Keratinocyte (primary cell): ENCODE measurements at regions not wholly inside any gene's neighbourhood (a gene's known extent, or its start where the extent isn't known, plus 50 kb on each side); places are given as distances from the start of the nearest gene placed in this dataset.

Source experiments
- DNase-seq: peaks from one replicate; pipeline ENCODE4 v3.0.0-alpha.2; 2011; ENCODE audit warnings: low read depth, missing footprints, low spot score
- FAIRE-seq: peaks from 2 replicates; lab custom pipeline; 2011; peaks lifted over from hg19 to GRCh38; lab: Jason Lieb, UNC
- H2AFZ ChIP-seq: 2 replicates; pipeline ENCODE4 v1.6.0; 2012; ENCODE audit warnings: low read length, control low read depth, inconsistent platforms; ENCODE audit not compliant: control insufficient read depth
- H3K27ac ChIP-seq: 2 replicates; pipeline ENCODE4 v1.5.1; 2011; ENCODE audit warnings: low read length; ENCODE audit not compliant: control insufficient read depth, insufficient read depth
- H3K27me3 ChIP-seq: 3 replicates; pipeline ENCODE4 v1.6.0; 2011; ENCODE audit warnings: low read length; ENCODE audit not compliant: control insufficient read depth, insufficient read depth; ENCODE audit errors: extremely low read depth
- H3K36me3 ChIP-seq, 2 experiments: 2 replicates in 1 of 2; 3 replicates in 1 of 2; pipeline ENCODE4 v1.5.1; 2011; ENCODE audit warnings: low read length in 2 of 2, mild to moderate bottlenecking in 1 of 2; ENCODE audit not compliant: control insufficient read depth in 2 of 2, insufficient read depth in 2 of 2; ENCODE audit errors: extremely low read depth in 1 of 2
- H3K4me1 ChIP-seq: 3 replicates; pipeline ENCODE4 v1.5.1; 2011; ENCODE audit warnings: low read length; ENCODE audit not compliant: control insufficient read depth, insufficient read depth; ENCODE audit errors: extremely low read depth
- H3K4me2 ChIP-seq: 3 replicates; pipeline ENCODE4 v1.6.0; 2011; ENCODE audit warnings: low read depth, low read length; ENCODE audit not compliant: control insufficient read depth, insufficient read depth; ENCODE audit errors: extremely low read depth
- H3K4me3 ChIP-seq, 3 experiments: fragments of 200-600 bp in 1 of 3; sonication (generic) in 1 of 3; 2 replicates in 2 of 3; 3 replicates in 1 of 3; pipeline ENCODE4 v1.5.1; 2011 to 2016; ENCODE audit warnings: low read length in 3 of 3, mild to moderate bottlenecking in 3 of 3, control low read depth in 2 of 3, inconsistent platforms in 1 of 3, low read depth in 1 of 3, mixed read lengths in 1 of 3, mixed run types in 1 of 3, moderate library complexity in 1 of 3; ENCODE audit not compliant: control insufficient read depth in 2 of 3, insufficient read depth in 2 of 3; ENCODE audit errors: extremely low read depth in 1 of 3
- H3K79me2 ChIP-seq: 2 replicates; pipeline ENCODE4 v1.6.0; 2012; ENCODE audit warnings: low read length; ENCODE audit not compliant: control insufficient read depth, insufficient read depth
- H3K9ac ChIP-seq: 3 replicates; pipeline ENCODE4 v1.6.0; 2011; ENCODE audit warnings: low read length; ENCODE audit not compliant: control insufficient read depth, insufficient read depth; ENCODE audit errors: extremely low read depth
- H3K9me1 ChIP-seq: 3 replicates; pipeline ENCODE4 v1.6.0; 2011; ENCODE audit warnings: low read length; ENCODE audit not compliant: control insufficient read depth, insufficient read depth; ENCODE audit errors: extremely low read depth
- H3K9me3 ChIP-seq: 2 replicates; pipeline ENCODE4 v1.5.1; 2012; ENCODE audit warnings: low read depth, low read length; ENCODE audit not compliant: control insufficient read depth
- H4K20me1 ChIP-seq: 3 replicates; pipeline ENCODE4 v1.6.0; 2011; ENCODE audit warnings: low read length; ENCODE audit not compliant: control insufficient read depth, insufficient read depth; ENCODE audit errors: extremely low read depth
- EZH2 ChIP-seq: IDR thresholded peaks from one replicate; pipeline ENCODE4 v1.6.1; 2012; ENCODE audit warnings: inconsistent platforms, mild to moderate bottlenecking, low read length, moderate library complexity
- dilution Hi-C: fragments of 300-500 bp; cut with MboI; formaldehyde crosslinking; loops from one replicate; pipeline ENCODE4 v1.7.0; 2020; ENCODE audit warnings: low sequenced_read_pairs; ENCODE audit not compliant: extremely low pct_ligation_motif_present
- TF ChIP-seq, protein P1 (sequence below), 3 experiments: IDR thresholded peaks in 1 of 3; conservative IDR thresholded peaks in 1 of 3; optimal IDR thresholded peaks in 1 of 3; 2 replicates in 2 of 3; 3 replicates in 1 of 3; pipeline versions ENCODE3 to v1.5.1; 2011; ENCODE audit warnings: low read length in 3 of 3, mild to moderate bottlenecking in 3 of 3, moderate library complexity in 2 of 3, control low read depth in 1 of 3, inconsistent platforms in 1 of 3; ENCODE audit not compliant: insufficient read depth in 2 of 3; ENCODE audit errors: extremely low read depth in 1 of 3

DNA sequence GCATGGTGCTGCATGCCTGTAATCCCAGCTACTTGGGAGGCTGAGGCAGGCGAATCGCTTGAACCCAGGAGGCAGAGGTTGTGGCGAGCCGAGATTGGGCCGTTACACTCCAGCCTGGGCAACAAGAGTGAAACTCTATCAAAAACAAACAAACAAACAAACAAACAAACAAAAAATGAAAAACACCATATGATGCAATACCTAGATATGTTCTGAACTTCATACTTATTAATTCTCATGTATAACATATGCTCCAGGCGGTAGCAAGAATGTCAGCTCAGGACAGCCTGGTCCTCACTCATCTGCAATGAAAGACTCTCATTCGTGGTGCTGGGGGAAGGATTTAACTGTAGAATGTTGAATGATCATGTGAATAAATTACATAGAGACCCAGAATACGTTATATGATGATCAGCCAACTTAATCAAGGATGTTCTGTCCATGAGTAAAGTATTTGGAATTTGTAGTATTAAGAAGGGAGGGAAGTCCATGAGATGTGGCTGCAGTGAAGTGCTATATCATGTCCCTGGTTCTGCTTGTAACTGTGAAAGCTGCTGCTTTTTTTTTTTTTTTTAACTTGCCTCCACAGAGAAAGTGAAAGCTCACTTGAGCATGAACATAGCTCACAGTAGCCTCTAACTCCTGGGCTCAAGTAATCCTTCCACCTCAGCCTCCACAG, 206.8 kb downstream of the UQCRFS1 start:
- no peaks in the 10 kb centered on the region for H3K36me3 ChIP-seq
- no peak for DNase-seq
- no peaks in the 10 kb centered on the region for H3K9me1 ChIP-seq
- no peak overlapping the region for H2AFZ ChIP-seq
- H3K27me3 ChIP-seq, result no peaks in the 10 kb centered on the region
- H3K27ac ChIP-seq, result no peak overlapping the region
- H3K9ac ChIP-seq, result no peak overlapping the region
- peaks cover 1% of the 10 kb centered on the region for H3K9me3 ChIP-seq
- H3K79me2 ChIP-seq, result no peaks in the 10 kb centered on the region
- no peak overlapping the region for H3K4me2 ChIP-seq
- H3K4me1 ChIP-seq, result no peaks in the 10 kb centered on the region
- H4K20me1 ChIP-seq, result no peaks in the 10 kb centered on the region
- dilution Hi-C loops, result no loop called here
- no peak for FAIRE-seq
- H3K4me3 ChIP-seq, result no peak overlapping the region
- TF ChIP-seq EZH2, result no peak
- TF ChIP-seq, protein P1, sequence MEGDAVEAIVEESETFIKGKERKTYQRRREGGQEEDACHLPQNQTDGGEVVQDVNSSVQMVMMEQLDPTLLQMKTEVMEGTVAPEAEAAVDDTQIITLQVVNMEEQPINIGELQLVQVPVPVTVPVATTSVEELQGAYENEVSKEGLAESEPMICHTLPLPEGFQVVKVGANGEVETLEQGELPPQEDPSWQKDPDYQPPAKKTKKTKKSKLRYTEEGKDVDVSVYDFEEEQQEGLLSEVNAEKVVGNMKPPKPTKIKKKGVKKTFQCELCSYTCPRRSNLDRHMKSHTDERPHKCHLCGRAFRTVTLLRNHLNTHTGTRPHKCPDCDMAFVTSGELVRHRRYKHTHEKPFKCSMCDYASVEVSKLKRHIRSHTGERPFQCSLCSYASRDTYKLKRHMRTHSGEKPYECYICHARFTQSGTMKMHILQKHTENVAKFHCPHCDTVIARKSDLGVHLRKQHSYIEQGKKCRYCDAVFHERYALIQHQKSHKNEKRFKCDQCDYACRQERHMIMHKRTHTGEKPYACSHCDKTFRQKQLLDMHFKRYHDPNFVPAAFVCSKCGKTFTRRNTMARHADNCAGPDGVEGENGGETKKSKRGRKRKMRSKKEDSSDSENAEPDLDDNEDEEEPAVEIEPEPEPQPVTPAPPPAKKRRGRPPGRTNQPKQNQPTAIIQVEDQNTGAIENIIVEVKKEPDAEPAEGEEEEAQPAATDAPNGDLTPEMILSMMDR (optimal IDR thresholded peaks at IDR 0.05 in 1 of 3, IDR thresholded peaks at IDR 0.05 in 1 of 3, conservative IDR thresholded peaks at IDR 0.05 in 1 of 3; ENCODE audit: extremely low read depth in 1 of 3, insufficient read depth in 2 of 3, low read length in 3 of 3), result no peak

GRCh38 chr19:29004796-29005195, 208.2 kb downstream of the UQCRFS1 start:
- no peak overlapping the region for H3K9ac ChIP-seq
- no peaks in the 10 kb centered on the region for H3K36me3 ChIP-seq
- no peaks in the 10 kb centered on the region for H3K4me1 ChIP-seq
- no peaks in the 10 kb centered on the region for H4K20me1 ChIP-seq
- peaks cover 1% of the 10 kb centered on the region for H3K9me3 ChIP-seq
- no peak overlapping the region for H3K4me3 ChIP-seq
- no peaks in the 10 kb centered on the region for H3K27me3 ChIP-seq
- H3K4me2 ChIP-seq, result no peak overlapping the region
- H3K9me1 ChIP-seq, result no peaks in the 10 kb centered on the region
- dilution Hi-C loops, result no loop called here
- H2AFZ ChIP-seq, result no peak overlapping the region
- TF ChIP-seq, protein P1 (optimal IDR thresholded peaks at IDR 0.05 in 1 of 3, IDR thresholded peaks at IDR 0.05 in 1 of 3, conservative IDR thresholded peaks at IDR 0.05 in 1 of 3; ENCODE audit: extremely low read depth in 1 of 3, insufficient read depth in 2 of 3, low read length in 3 of 3), result no peak
- no peak for TF ChIP-seq EZH2
- no peak for FAIRE-seq
- DNase-seq, result no peak
- no peaks in the 10 kb centered on the region for H3K79me2 ChIP-seq
- H3K27ac ChIP-seq, result no peak overlapping the region
